ENCODE measurements at regions not wholly inside any gene's neighbourhood (a gene's known extent, or its start where the extent isn't known, plus 50 kb on each side); places are given as distances from the start of the nearest gene placed in this dataset.

DNA sequence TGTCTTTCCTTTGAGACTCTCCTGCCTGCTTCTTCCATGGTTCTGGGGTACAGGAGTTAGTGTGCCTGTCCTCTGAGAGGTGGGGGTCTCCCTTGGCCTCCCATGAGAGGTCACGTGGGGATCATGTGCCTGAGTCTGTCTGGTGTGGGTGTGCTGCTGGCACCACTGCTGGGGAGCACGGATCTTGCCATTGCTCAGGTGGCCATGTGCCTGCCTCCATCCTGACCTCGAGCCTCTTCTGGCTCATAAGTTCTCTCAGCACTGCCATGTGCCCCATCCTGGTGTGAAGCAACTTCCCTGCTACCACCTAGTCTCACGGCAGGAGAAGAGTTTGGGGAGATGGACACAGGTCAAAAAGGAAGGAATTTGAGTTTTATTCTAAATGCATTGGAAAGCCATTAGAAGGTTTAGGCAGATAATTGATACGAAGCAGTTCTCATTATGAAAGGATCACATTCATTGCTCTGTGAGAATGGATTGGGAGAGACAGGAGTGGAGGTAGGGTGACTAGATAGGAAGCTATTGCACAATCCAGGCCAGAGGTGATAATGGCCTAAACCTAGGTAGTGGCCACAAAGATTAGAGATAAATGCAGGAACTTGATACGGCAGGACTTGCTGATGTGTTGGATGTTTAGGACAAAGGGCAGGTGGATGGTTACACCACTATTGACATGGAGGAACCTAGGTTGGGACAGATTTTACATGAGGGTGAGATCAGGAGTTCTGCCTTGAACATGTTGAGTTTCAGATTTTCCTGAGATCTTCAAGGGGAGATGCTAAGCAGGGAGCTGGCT, 173.0 kb upstream of the RORA start:
- Mint-ChIP-seq H3K27ac (no peak overlapping the region), H3K4me3 (ENCODE audit: low read depth) (no peak overlapping the region), H3K9me3 (ENCODE audit: low read depth) (no peaks in the 10 kb centered on the region), H3K4me1 (ENCODE audit: low read depth) (no peaks in the 10 kb centered on the region), H3K27me3 (peaks cover 13% of the 10 kb centered on the region), H3K36me3 (ENCODE audit: insufficient read depth) (no peaks in the 10 kb centered on the region)
- DNase-seq (ENCODE audit: low spot score, unreplicated experiment), result no peak
- TF ChIP-seq, protein P1, sequence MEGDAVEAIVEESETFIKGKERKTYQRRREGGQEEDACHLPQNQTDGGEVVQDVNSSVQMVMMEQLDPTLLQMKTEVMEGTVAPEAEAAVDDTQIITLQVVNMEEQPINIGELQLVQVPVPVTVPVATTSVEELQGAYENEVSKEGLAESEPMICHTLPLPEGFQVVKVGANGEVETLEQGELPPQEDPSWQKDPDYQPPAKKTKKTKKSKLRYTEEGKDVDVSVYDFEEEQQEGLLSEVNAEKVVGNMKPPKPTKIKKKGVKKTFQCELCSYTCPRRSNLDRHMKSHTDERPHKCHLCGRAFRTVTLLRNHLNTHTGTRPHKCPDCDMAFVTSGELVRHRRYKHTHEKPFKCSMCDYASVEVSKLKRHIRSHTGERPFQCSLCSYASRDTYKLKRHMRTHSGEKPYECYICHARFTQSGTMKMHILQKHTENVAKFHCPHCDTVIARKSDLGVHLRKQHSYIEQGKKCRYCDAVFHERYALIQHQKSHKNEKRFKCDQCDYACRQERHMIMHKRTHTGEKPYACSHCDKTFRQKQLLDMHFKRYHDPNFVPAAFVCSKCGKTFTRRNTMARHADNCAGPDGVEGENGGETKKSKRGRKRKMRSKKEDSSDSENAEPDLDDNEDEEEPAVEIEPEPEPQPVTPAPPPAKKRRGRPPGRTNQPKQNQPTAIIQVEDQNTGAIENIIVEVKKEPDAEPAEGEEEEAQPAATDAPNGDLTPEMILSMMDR (IDR thresholded peaks at IDR 0.05; ENCODE audit: unreplicated experiment), result no peak

DNA sequence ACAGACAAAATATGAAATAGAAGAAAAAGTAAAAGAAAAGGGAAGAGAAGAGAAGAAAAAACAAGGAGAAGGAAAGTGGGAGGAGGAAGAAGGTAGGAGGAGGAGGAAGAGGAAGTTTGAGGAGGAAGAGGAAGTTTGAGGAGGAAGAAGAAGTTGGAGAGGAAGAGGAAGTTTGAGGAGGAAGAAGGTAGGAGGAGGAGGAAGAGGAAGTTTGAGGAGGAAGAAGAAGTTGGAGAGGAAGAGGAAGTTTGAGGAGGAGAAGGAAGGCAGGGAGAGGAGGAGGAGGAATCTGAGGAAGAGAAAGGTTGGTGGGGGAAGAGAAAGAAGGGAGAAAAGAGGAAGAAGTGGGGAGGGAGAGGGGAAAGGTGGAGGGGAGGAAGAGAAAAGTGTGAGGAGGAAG, 169.2 kb upstream of the RORA start:
- no peak for DNase-seq (ENCODE audit: low spot score, unreplicated experiment)
- no peak overlapping the region for H3K4me3 Mint-ChIP-seq (ENCODE audit: low read depth)
- peaks cover 15% of the 10 kb centered on the region for H3K27me3 Mint-ChIP-seq
- no peaks in the 10 kb centered on the region for H3K4me1 Mint-ChIP-seq (ENCODE audit: low read depth)
- no peaks in the 10 kb centered on the region for H3K9me3 Mint-ChIP-seq (ENCODE audit: low read depth)
- TF ChIP-seq, protein P1 (IDR thresholded peaks at IDR 0.05; ENCODE audit: unreplicated experiment), result no peak
- H3K27ac Mint-ChIP-seq, result no peak overlapping the region
- no peaks in the 10 kb centered on the region for H3K36me3 Mint-ChIP-seq (ENCODE audit: insufficient read depth)

DNA sequence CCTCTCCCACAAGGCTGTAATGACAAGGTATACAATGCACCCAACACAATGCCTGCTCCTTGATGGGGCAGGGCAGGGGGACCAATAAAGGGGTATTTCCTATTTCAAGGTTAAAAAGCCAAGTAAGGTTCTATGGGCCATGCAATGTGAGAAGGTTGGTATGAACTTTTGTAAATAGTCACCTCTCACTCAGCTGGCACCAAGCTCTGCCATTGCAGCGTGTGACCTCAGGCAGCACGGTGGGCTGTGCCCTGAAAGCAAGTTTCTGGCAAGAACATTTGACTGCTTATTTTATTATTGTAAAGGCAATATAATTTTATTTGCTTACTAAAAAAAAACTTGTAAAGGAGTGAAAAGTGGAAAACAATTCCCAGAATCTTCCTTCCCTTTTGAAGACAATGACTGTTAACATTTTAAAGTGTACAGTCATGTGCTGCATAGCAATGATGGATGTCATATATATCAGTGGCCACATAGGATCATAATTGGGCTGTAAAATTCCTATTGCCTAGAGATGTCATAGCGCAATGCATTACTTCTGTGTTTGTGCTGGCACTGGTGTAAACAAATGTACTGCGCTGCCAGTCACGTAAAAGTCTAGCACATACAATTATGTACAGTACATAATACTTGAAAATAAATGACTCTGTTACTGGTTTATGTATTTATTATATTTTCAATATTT, 167.3 kb upstream of the RORA start:
- no peak overlapping the region for H3K27ac Mint-ChIP-seq
- DNase-seq (ENCODE audit: low spot score, unreplicated experiment), result no peak
- TF ChIP-seq, protein P1 (IDR thresholded peaks at IDR 0.05; ENCODE audit: unreplicated experiment), result no peak
- H3K9me3 Mint-ChIP-seq (ENCODE audit: low read depth), result no peaks in the 10 kb centered on the region
- H3K27me3 Mint-ChIP-seq, result peaks cover 11% of the 10 kb centered on the region
- H3K4me3 Mint-ChIP-seq (ENCODE audit: low read depth), result no peak overlapping the region
- H3K4me1 Mint-ChIP-seq (ENCODE audit: low read depth), result no peaks in the 10 kb centered on the region
- H3K36me3 Mint-ChIP-seq (ENCODE audit: insufficient read depth), result no peaks in the 10 kb centered on the region

DNA sequence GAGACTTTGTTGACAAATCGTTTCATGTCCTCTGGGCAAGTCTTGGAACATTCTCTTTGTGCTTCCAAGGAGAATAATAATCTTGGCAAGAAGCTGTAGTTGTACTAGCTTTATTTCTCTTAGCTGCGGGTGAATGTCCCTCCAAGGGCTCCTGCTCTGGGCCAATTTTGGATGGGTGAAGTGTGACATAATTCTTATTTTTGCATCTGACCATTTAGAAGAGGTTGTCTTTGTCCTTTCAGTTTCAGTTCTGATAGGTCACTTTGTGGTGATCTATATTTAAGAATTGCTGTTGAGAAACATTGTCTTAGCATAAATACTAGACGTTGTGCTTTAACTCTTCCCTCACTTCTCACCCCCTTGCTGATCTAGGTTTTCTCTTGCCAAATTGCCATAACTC, 164.8 kb upstream of the RORA start:
- Mint-ChIP-seq H3K4me3 (ENCODE audit: low read depth) (no peak overlapping the region), H3K4me1 (ENCODE audit: low read depth) (no peaks in the 10 kb centered on the region), H3K27ac (no peak overlapping the region), H3K27me3 (peaks cover 11% of the 10 kb centered on the region), H3K36me3 (ENCODE audit: insufficient read depth) (no peaks in the 10 kb centered on the region), H3K9me3 (ENCODE audit: low read depth) (no peaks in the 10 kb centered on the region)
- TF ChIP-seq, protein P1 (IDR thresholded peaks at IDR 0.05; ENCODE audit: unreplicated experiment), result no peak
- no peak for DNase-seq (ENCODE audit: low spot score, unreplicated experiment)

DNA sequence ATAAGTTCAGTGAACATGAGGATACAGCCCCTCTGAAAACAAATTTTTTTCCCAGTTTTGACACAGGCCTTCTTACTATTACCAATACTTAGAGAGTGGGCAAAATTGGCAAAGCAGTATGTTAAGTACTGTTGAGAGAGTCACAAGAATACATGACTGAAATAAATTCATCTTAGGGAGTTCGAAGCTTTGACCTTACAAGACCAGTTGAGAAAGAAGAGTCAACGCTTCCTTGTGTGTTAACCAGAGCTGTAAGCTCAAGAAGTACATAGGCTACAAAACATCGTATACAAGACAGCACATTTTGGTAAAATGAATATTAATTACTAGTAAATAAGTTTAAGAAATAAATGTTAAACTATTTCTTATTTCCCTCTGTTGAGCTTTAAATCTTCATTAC, 164.4 kb upstream of the RORA start:
- H3K9me3 Mint-ChIP-seq (ENCODE audit: low read depth), result no peaks in the 10 kb centered on the region
- DNase-seq (ENCODE audit: low spot score, unreplicated experiment), result no peak
- H3K27me3 Mint-ChIP-seq, result peaks cover 11% of the 10 kb centered on the region
- no peak overlapping the region for H3K27ac Mint-ChIP-seq
- H3K4me3 Mint-ChIP-seq (ENCODE audit: low read depth), result no peak overlapping the region
- no peaks in the 10 kb centered on the region for H3K4me1 Mint-ChIP-seq (ENCODE audit: low read depth)
- TF ChIP-seq, protein P1 (IDR thresholded peaks at IDR 0.05; ENCODE audit: unreplicated experiment), result no peak
- no peaks in the 10 kb centered on the region for H3K36me3 Mint-ChIP-seq (ENCODE audit: insufficient read depth)
